Heart right ventricle (tissue), 16 donors: ENCODE measurements at regions not wholly inside any gene's neighbourhood (a gene's known extent, or its start where the extent isn't known, plus 50 kb on each side); places are given as distances from the start of the nearest gene placed in this dataset.

ENCODE experiments used
- ATAC-seq, 8 donors: fragments of 200-7000 bp; cut with Tn5 transposase; one replicate each; pipeline ENCODE4 v1.9.1; 2020; ENCODE audit warnings: mild to moderate bottlenecking in 8 of 8, moderate library complexity in 8 of 8, moderate number of reproducible peaks in 1 of 8
- DNase-seq, 2 donors: peaks; one replicate each; pipeline ENCODE4 v3.0.0-alpha.2; 2020
- H3K27ac ChIP-seq, 10 donors: fragments of 200-600 bp; sonication (generic) in 2 of 10; one replicate each; pipeline versions ENCODE4 v1.5.0 to v1.8.0; 2020 to 2022; ENCODE audit warnings: mild to moderate bottlenecking in 3 of 10
- H3K27me3 ChIP-seq, 7 donors: fragments of 200-600 bp; one replicate each; pipeline ENCODE4 v1.8.0; 2021 to 2022; ENCODE audit warnings: mild to moderate bottlenecking in 2 of 7
- H3K36me3 ChIP-seq, 9 donors: fragments of 200-600 bp; sonication (generic) in 1 of 9; one replicate each; pipeline versions ENCODE4 v1.5.0 to v1.8.0; 2020 to 2022; ENCODE audit warnings: mild to moderate bottlenecking in 2 of 9
- H3K4me1 ChIP-seq, 9 donors: fragments of 200-600 bp; sonication (generic) in 1 of 9; one replicate each; pipeline versions ENCODE4 v1.5.0 to v1.8.0; 2020 to 2022; ENCODE audit warnings: mild to moderate bottlenecking in 4 of 9
- H3K4me3 ChIP-seq, 10 donors: fragments of 200-600 bp; sonication (generic) in 2 of 10; one replicate each; pipeline versions ENCODE4 v1.5.0 to v1.8.0; 2020 to 2022; ENCODE audit warnings: mild to moderate bottlenecking in 7 of 10, moderate library complexity in 2 of 10
- H3K9me3 ChIP-seq, 11 donors: fragments of 200-600 bp in 10 of 11; sonication (generic) in 2 of 11; one replicate each; pipeline versions ENCODE4 v1.5.0 to v1.8.0; 2013 to 2022; ENCODE audit warnings: mild to moderate bottlenecking in 2 of 11, control low read depth in 1 of 11, moderate library complexity in 1 of 11
- CTCF ChIP-seq, 9 donors: fragments of 200-600 bp; sonication (generic) in 2 of 9; IDR thresholded peaks; one replicate each; pipeline versions ENCODE4 v1.5.0 to v1.8.0; 2021 to 2022; ENCODE audit warnings: antibody characterized with exemption in 9 of 9, mild to moderate bottlenecking in 5 of 9, moderate library complexity in 1 of 9
- WGBS, 2 donors: extraction: QIAGEN DNeasy Blood & Tissue Kit; methylation state at CpG; one replicate each; pipeline ENCODE4 v1.1.7; 2013; ENCODE audit warnings: inconsistent platforms in 1 of 2; 5-methylcytosine and 5-hydroxymethylcytosine counted together
- intact Hi-C, 10 donors: fragments of 100-400 bp; cut with DNase I; formaldehyde crosslinking; loops; one replicate each; pipeline versions ENCODE4 v1.11.1 to v1.14.2; 2022
- donor health status: Arrhythmogenic right ventricular cardiomyopathy.
- donor health status: ischemic (EF 13 %, LVEDD 7.1; RV severe dilation, severe dysfunction).
- donor health status: healthy with polysubstance abuse.
- donor health status: DM: no; HTN: yes; CAD: no.
- donor health status: DM: no; HTN: no; CAD: no.
- donor health status: ischemic (EF 25% LVEDD 6.9; RV normal size, moderate dysfunction).
- donor health status: ischemic (EF 25% LVEDD 5.7; RV mildly dilated, moderate dysfunction).
- donor health status: healthy.
- donor health status: DM: yes; HTN: yes; CAD: no.
- donor health status: Ischemic cardiomyopathy.
- donor health status: ischemic (EF 35%, LVEDD 5.7; RV mildly dilated, moderate dysfunction).
- donor health status: nonischemic (EF 11% LVEDD 7.7; RV severe dilation, severe dysfunction).
- donor health status: DM: yes; HTN: yes; CAD: no.
- donor health status: PGD.
- donor health status: ischemic (EF 29% LVEDD 5.4; RV normal size, mild dysfunction).
- donor health status: nonischemic (EF 23%, LVEDD 6.1; RV moderate dilation, normal function).

- Histone ChIP-seq H3K36me3 (no peaks in the 10 kb centered on the region), H3K4me3 (no peak overlapping the region), H3K9me3 (peaks cover 0 to 12% (median under 1%) of the 10 kb centered on the region in 11 donors), H3K4me1 (no peaks in the 10 kb centered on the region), H3K27me3 (no peaks in the 10 kb centered on the region), H3K27ac (no peak overlapping the region)
- TF ChIP-seq CTCF (IDR thresholded peaks at IDR 0.05): no peak
- intact Hi-C loops: no loop called here
- WGBS, 2 donors: 80 to 84% methylated on average over 4 of the region's 4 CpGs
- ATAC-seq (no peak), DNase-seq (no peak)
Observed at GRCh38 chr2:6617794-6618193, 247.9 kb downstream of the CMPK2 start.

- H3K27ac ChIP-seq: no peak overlapping the region
- no peak for DNase-seq
- no peaks in the 10 kb centered on the region for H3K36me3 ChIP-seq
- peaks cover 0 to 8% (median 0%) of the 10 kb centered on the region in 11 donors for H3K9me3 ChIP-seq
- H3K4me1 ChIP-seq: no peaks in the 10 kb centered on the region
- 86 to 88% methylated on average over 6 of the region's 6 CpGs for WGBS, 2 donors
- H3K4me3 ChIP-seq: no peak overlapping the region
- no peak for ATAC-seq
- TF ChIP-seq CTCF (IDR thresholded peaks at IDR 0.05): no peak
- intact Hi-C loops: no loop called here
- no peaks in the 10 kb centered on the region for H3K27me3 ChIP-seq
Observed at GRCh38 chr2:6618201-6618600, 247.5 kb downstream of the CMPK2 start.

- Histone ChIP-seq H3K4me3 (no peak overlapping the region), H3K36me3 (no peaks in the 10 kb centered on the region), H3K9me3 (no peaks in the 10 kb centered on the region), H3K27ac (no peak overlapping the region), H3K4me1 (no peaks in the 10 kb centered on the region), H3K27me3 (peaks cover 0 to 5% (median 0%) of the 10 kb centered on the region in 7 donors)
- WGBS, 2 donors: 72 to 83% methylated on average over 2 of the region's 2 CpGs
- TF ChIP-seq CTCF (IDR thresholded peaks at IDR 0.05): no peak
- ATAC-seq (no peak), DNase-seq (no peak)
- intact Hi-C loops: no loop called here
Observed at GRCh38 chr2:6623746-6624145, 242.0 kb downstream of the CMPK2 start.

GRCh38 chr2:6626401-6627012, 239.2 kb downstream of the CMPK2 start:
- H3K9me3 ChIP-seq: no peaks in the 10 kb centered on the region
- H3K27me3 ChIP-seq: peaks cover 0 to 5% (median 0%) of the 10 kb centered on the region in 7 donors
- TF ChIP-seq CTCF (IDR thresholded peaks at IDR 0.05): no peak
- H3K4me3 ChIP-seq: no peak overlapping the region
- no peaks in the 10 kb centered on the region for H3K4me1 ChIP-seq
- ATAC-seq: no peak
- no peak overlapping the region for H3K27ac ChIP-seq
- WGBS, 2 donors: 65 to 79% methylated on average over 8 of the region's 8 CpGs
- no peaks in the 10 kb centered on the region for H3K36me3 ChIP-seq
- intact Hi-C loops: no loop called here
- DNase-seq: no peak
